ENCODE measurements at regions not wholly inside any gene's neighbourhood (a gene's known extent, or its start where the extent isn't known, plus 50 kb on each side); places are given as distances from the start of the nearest gene placed in this dataset.
A peak's percentile ranks its signal among the peaks of the same experiment; 100 is the strongest.
"Not testable (repeated sequence)": the region's sequence is repeated elsewhere in the genome, so short reads cannot be mapped to it uniquely, and the experiment has no call there.

DNA sequence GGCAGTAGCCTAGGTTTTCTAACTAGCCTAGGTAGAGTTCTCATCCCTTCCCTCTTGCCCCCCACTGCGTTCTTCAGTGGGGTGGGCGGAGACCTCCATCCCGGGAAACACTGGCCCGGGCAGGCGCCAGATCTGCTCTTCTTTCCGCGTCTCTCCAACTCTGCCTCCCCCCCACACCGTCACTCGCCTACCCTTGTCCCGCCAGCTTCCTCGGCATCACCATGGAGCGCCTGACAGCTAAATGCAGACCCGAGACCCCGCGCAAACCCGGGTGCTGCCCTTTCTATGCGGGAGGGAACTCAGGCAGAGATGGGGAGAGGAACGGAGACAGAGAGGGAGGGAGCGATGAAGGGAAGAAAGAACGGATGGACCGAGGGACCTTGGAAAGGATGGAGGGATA, 1494.8 kb upstream of the DEFB115 start:
- H3K27ac Mint-ChIP-seq (ENCODE audit: unreplicated experiment): no peak overlapping the region
- H3K4me3 Mint-ChIP-seq (ENCODE audit: unreplicated experiment): no peak overlapping the region
- H3K9me3 Mint-ChIP-seq (ENCODE audit: unreplicated experiment): peaks cover 12% of the 10 kb centered on the region
- intact Hi-C loops (cut with micrococcal nuclease; ENCODE audit: unreplicated experiment): no loop called here
- ChIA-PET POLR2A (no interaction called here), CTCF (no interaction called here)
- no peaks in the 10 kb centered on the region for H3K27me3 Mint-ChIP-seq (ENCODE audit: insufficient read depth, unreplicated experiment)
- Histone ChIP-seq H3K4me1 (no peaks in the 10 kb centered on the region), H3K9me3 (peaks cover 17% of the 10 kb centered on the region), H3K4me3 (ENCODE audit: low read depth, low read length) (no peak overlapping the region), H3K36me3 (ENCODE audit: control insufficient read depth, insufficient read depth, low read length) (no peaks in the 10 kb centered on the region), H3K27me3 (replicated peaks; ENCODE audit: control insufficient read depth, insufficient read depth, low read length) (no peaks in the 10 kb centered on the region)
- H3K4me1 Mint-ChIP-seq (ENCODE audit: low read depth, unreplicated experiment): no peaks in the 10 kb centered on the region
- H3K36me3 Mint-ChIP-seq (ENCODE audit: insufficient read depth, unreplicated experiment): no peaks in the 10 kb centered on the region
- no peak for DNase-seq
- no TSS peak for BruUV-seq (replicated peaks)
- TF ChIP-seq, protein P1, sequence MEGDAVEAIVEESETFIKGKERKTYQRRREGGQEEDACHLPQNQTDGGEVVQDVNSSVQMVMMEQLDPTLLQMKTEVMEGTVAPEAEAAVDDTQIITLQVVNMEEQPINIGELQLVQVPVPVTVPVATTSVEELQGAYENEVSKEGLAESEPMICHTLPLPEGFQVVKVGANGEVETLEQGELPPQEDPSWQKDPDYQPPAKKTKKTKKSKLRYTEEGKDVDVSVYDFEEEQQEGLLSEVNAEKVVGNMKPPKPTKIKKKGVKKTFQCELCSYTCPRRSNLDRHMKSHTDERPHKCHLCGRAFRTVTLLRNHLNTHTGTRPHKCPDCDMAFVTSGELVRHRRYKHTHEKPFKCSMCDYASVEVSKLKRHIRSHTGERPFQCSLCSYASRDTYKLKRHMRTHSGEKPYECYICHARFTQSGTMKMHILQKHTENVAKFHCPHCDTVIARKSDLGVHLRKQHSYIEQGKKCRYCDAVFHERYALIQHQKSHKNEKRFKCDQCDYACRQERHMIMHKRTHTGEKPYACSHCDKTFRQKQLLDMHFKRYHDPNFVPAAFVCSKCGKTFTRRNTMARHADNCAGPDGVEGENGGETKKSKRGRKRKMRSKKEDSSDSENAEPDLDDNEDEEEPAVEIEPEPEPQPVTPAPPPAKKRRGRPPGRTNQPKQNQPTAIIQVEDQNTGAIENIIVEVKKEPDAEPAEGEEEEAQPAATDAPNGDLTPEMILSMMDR (IDR thresholded peaks at IDR 0.05; ENCODE audit: insufficient read depth in 1 of 2, low read depth in 1 of 2, low read length in 1 of 2, severe bottlenecking in 1 of 2, unreplicated experiment in 1 of 2): no peak

DNA sequence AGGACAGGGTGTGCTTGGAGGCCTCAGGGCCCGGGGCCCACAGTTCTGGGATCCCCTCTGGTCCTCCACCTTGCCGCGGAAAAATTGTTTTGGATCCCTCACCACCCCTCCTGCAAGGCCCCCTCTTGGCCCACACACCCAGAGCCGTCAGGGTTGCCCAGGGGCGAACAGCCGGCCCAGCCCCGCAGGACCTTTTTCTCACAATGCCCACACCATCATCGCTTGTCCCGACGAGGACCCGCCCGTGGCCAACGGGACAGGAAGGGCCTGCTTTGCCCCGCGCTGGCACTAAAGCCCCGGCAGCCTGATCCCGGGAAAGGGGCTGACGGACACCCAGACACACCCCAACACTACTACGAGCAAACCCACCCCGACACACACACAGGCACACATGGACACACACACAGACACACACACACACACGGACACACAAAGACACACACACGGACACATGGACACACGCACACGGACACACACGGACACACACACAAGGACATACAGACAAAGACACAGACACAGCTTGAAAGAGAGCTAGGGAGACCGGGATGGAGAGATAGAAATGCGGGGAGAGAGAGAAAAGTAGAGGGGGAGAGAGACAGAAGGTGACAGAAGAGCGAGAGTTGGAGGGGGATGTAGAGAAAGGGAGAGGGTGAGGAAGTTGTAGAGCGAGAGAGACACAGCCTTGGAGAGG, 1493.5 kb upstream of the DEFB115 start:
- Mint-ChIP-seq H3K4me1 (ENCODE audit: low read depth, unreplicated experiment) (no peaks in the 10 kb centered on the region), H3K27ac (ENCODE audit: unreplicated experiment) (no peak overlapping the region), H3K4me3 (ENCODE audit: unreplicated experiment) (no peak overlapping the region), H3K27me3 (ENCODE audit: insufficient read depth, unreplicated experiment) (no peaks in the 10 kb centered on the region), H3K36me3 (ENCODE audit: insufficient read depth, unreplicated experiment) (no peaks in the 10 kb centered on the region), H3K9me3 (ENCODE audit: unreplicated experiment) (peaks cover 18% of the 10 kb centered on the region)
- H3K9me3 ChIP-seq: peaks cover 18% of the 10 kb centered on the region
- no peaks in the 10 kb centered on the region for H3K4me1 ChIP-seq
- no TSS peak for BruUV-seq (replicated peaks)
- DNase-seq: no peak
- no peaks in the 10 kb centered on the region for H3K36me3 ChIP-seq (ENCODE audit: control insufficient read depth, insufficient read depth, low read length)
- TF ChIP-seq, protein P1 (IDR thresholded peaks at IDR 0.05; ENCODE audit: insufficient read depth in 1 of 2, low read depth in 1 of 2, low read length in 1 of 2, severe bottlenecking in 1 of 2, unreplicated experiment in 1 of 2): no peak
- ChIA-PET CTCF (no interaction called here), POLR2A (no interaction called here)
- H3K27me3 ChIP-seq (replicated peaks; ENCODE audit: control insufficient read depth, insufficient read depth, low read length): no peaks in the 10 kb centered on the region
- intact Hi-C loops (cut with micrococcal nuclease; ENCODE audit: unreplicated experiment): loop anchor here (2.0 kb wide), 2 partner anchors 321 to 585 kb away; no protein-coding TSS in a partner anchor
- H3K4me3 ChIP-seq (ENCODE audit: low read depth, low read length): no peak overlapping the region

DNA sequence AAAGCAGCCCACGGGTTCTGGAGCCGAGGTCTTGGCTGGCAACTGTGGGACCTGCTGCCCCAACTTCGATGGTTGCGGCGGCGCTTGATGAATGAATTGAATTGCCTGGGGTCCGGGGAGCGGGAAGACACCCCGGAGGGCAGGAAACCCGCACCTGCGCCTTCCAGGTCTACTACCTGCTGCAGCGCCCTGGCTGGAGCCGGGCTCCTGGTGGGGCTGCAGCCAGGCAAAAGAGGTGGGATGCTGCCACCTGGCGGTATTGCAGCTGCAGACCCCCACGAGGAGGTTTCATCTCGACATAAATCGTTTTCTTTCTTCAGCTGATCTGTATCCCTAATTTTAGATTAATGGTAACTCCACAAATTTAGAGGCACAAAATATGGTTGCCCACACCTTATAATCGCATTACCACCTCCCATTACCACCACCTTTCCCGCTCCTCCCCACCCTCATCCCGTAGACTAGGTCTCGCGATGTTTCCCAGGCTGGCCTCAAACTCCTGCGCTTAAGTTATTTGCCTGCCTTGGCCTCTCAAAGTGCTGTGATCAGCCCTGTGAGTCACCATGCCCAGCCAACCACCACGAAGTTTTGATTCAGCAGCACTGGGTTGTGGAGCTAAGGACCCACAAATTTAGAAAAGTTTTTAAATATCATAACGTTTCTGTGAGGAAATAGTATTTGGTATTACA, 1492.4 kb upstream of the DEFB115 start:
- intact Hi-C loops (cut with micrococcal nuclease; ENCODE audit: unreplicated experiment): loop anchor here (1.0 to 2.0 kb wide), 5 partner anchors 119 to 584 kb away; no protein-coding TSS in a partner anchor
- peaks cover 29% of the 10 kb centered on the region for H3K9me3 Mint-ChIP-seq (ENCODE audit: unreplicated experiment)

DNA sequence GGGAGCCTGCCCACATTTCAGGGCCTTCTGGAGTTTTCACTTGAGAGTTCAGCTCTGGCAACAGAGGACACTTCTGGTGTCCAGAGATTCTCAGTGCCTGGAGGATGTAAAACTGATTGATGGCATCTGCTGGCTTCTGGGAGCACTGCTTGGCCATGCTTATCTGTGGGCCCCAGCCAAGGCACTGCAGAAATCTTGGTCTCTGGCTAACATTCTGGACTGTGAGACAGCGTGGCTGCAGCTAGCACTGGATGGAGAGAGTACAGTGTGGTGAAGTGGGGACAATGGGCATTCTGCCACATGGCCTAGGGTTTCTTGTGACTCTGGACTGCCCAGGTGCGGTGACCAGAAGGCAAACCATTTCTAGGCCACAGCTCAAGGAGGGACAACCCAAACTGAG, 1479.4 kb upstream of the DEFB115 start:
- H3K36me3 Mint-ChIP-seq (ENCODE audit: insufficient read depth, unreplicated experiment); H3K4me3 ChIP-seq (ENCODE audit: low read depth, low read length); POLR2A ChIA-PET; BruUV-seq (replicated peaks); H3K4me1 Mint-ChIP-seq (ENCODE audit: low read depth, unreplicated experiment); H3K36me3 ChIP-seq (ENCODE audit: control insufficient read depth, insufficient read depth, low read length); H3K27me3 Mint-ChIP-seq (ENCODE audit: insufficient read depth, unreplicated experiment); H3K4me1 ChIP-seq; intact Hi-C loops (cut with micrococcal nuclease; ENCODE audit: unreplicated experiment); H3K4me3 Mint-ChIP-seq (ENCODE audit: unreplicated experiment); CTCF ChIA-PET; H3K27ac Mint-ChIP-seq (ENCODE audit: unreplicated experiment); H3K27me3 ChIP-seq (replicated peaks; ENCODE audit: control insufficient read depth, insufficient read depth, low read length); DNase-seq: not testable (repeated sequence)
- peaks cover 41% of the 10 kb centered on the region for H3K9me3 Mint-ChIP-seq (ENCODE audit: unreplicated experiment)
- H3K9me3 ChIP-seq: peaks cover 12% of the 10 kb centered on the region

More for the DNA sequence above, 1492.4 kb upstream of the DEFB115 start:
- BruUV-seq (replicated peaks); H3K27me3 ChIP-seq (replicated peaks; ENCODE audit: control insufficient read depth, insufficient read depth, low read length); H3K4me3 Mint-ChIP-seq (ENCODE audit: unreplicated experiment); H3K27ac Mint-ChIP-seq (ENCODE audit: unreplicated experiment); H3K4me1 Mint-ChIP-seq (ENCODE audit: low read depth, unreplicated experiment); H3K36me3 Mint-ChIP-seq (ENCODE audit: insufficient read depth, unreplicated experiment); H3K4me1 ChIP-seq; POLR2A ChIA-PET; H3K36me3 ChIP-seq (ENCODE audit: control insufficient read depth, insufficient read depth, low read length); H3K27me3 Mint-ChIP-seq (ENCODE audit: insufficient read depth, unreplicated experiment); H3K4me3 ChIP-seq (ENCODE audit: low read depth, low read length): not testable (repeated sequence)
- CTCF ChIA-PET: interaction anchor here (0.9 kb wide), 1 partner anchor 521 kb away, joined by 3 read pairs; no protein-coding TSS in a partner anchor
- DNase-seq: peak in 1 of 2 experiments; percentile 82
- TF ChIP-seq, protein P1 (IDR thresholded peaks at IDR 0.05; ENCODE audit: insufficient read depth in 1 of 2, low read depth in 1 of 2, low read length in 1 of 2, severe bottlenecking in 1 of 2, unreplicated experiment in 1 of 2): peak; percentile 66 to 92
- peaks cover 18% of the 10 kb centered on the region for H3K9me3 ChIP-seq

DNA sequence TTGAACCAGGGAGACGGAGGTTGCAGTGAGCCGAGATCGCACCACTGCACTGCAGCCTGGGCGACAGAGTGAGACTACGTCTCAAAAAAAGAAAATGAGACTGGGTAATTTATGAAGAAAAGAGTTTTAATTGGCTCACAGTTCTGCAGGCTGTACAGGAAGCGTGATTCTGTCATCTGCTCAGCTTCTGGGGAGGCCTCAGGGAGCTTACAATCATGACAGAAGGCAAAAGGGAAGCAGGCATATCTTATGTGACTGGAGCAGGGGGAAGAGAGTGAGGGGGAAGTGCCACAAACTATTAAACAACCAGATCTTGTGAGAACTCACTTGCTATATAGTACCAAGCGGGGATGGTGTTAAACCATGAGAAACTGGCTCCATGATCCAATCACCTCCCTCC, 1476.2 kb upstream of the DEFB115 start:
- H3K9me3 Mint-ChIP-seq (ENCODE audit: unreplicated experiment): peaks cover 43% of the 10 kb centered on the region
- not testable (repeated sequence) for DNase-seq

More for the DNA sequence above, 1476.2 kb upstream of the DEFB115 start:
- H3K36me3 ChIP-seq (ENCODE audit: control insufficient read depth, insufficient read depth, low read length); CTCF ChIA-PET; intact Hi-C loops (cut with micrococcal nuclease; ENCODE audit: unreplicated experiment); H3K27ac Mint-ChIP-seq (ENCODE audit: unreplicated experiment); H3K36me3 Mint-ChIP-seq (ENCODE audit: insufficient read depth, unreplicated experiment); H3K4me1 ChIP-seq; H3K4me1 Mint-ChIP-seq (ENCODE audit: low read depth, unreplicated experiment); H3K27me3 ChIP-seq (replicated peaks; ENCODE audit: control insufficient read depth, insufficient read depth, low read length); H3K4me3 Mint-ChIP-seq (ENCODE audit: unreplicated experiment); BruUV-seq (replicated peaks); POLR2A ChIA-PET; H3K27me3 Mint-ChIP-seq (ENCODE audit: insufficient read depth, unreplicated experiment); H3K4me3 ChIP-seq (ENCODE audit: low read depth, low read length): not testable (repeated sequence)
- peaks cover 22% of the 10 kb centered on the region for H3K9me3 ChIP-seq

Data from Caco-2 (cell line).